ENCODE measurements at regions not wholly inside any gene's neighbourhood (a gene's known extent, or its start where the extent isn't known, plus 50 kb on each side); places are given as distances from the start of the nearest gene placed in this dataset.
A peak's percentile ranks its signal among the peaks of the same experiment; 100 is the strongest.

DNA sequence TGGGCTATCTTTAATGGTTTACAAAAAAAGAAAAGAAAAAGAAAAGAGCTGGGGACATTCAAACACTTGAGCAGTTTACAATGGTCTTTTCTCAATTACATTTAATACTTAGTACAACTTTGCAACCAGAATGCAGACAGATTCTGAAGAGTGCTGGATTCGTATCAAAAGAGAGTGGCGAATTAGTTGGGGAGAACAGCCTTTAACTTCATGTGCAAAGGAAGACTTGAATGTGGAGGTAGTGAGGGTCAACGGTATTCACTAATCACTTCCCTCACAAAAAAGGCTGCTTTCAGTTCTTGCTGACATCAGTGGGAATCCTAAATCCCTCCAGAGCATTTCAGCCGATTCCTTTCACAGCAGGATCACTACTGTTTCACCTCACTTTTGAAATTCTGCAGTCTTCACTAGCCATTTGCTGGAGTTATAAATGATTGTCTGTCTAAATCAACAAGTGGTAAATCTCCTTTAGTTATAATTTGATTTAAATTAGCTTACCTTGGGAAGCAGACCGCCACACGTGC lies 323.0 kb upstream of the SEMA6D start:
- TF ChIP-seq, protein P1, sequence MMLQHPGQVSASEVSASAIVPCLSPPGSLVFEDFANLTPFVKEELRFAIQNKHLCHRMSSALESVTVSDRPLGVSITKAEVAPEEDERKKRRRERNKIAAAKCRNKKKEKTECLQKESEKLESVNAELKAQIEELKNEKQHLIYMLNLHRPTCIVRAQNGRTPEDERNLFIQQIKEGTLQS (CRISPR knock-in tag; conservative IDR thresholded peaks at IDR 0.05): no peak
- TF ChIP-seq, protein P2, sequence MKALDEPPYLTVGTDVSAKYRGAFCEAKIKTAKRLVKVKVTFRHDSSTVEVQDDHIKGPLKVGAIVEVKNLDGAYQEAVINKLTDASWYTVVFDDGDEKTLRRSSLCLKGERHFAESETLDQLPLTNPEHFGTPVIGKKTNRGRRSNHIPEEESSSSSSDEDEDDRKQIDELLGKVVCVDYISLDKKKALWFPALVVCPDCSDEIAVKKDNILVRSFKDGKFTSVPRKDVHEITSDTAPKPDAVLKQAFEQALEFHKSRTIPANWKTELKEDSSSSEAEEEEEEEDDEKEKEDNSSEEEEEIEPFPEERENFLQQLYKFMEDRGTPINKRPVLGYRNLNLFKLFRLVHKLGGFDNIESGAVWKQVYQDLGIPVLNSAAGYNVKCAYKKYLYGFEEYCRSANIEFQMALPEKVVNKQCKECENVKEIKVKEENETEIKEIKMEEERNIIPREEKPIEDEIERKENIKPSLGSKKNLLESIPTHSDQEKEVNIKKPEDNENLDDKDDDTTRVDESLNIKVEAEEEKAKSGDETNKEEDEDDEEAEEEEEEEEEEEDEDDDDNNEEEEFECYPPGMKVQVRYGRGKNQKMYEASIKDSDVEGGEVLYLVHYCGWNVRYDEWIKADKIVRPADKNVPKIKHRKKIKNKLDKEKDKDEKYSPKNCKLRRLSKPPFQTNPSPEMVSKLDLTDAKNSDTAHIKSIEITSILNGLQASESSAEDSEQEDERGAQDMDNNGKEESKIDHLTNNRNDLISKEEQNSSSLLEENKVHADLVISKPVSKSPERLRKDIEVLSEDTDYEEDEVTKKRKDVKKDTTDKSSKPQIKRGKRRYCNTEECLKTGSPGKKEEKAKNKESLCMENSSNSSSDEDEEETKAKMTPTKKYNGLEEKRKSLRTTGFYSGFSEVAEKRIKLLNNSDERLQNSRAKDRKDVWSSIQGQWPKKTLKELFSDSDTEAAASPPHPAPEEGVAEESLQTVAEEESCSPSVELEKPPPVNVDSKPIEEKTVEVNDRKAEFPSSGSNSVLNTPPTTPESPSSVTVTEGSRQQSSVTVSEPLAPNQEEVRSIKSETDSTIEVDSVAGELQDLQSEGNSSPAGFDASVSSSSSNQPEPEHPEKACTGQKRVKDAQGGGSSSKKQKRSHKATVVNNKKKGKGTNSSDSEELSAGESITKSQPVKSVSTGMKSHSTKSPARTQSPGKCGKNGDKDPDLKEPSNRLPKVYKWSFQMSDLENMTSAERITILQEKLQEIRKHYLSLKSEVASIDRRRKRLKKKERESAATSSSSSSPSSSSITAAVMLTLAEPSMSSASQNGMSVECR (CRISPR knock-in tag; IDR thresholded peaks at IDR 0.05; ENCODE audit: borderline replicate concordance): no peak
- TF ChIP-seq CREB1 (CRISPR knock-in tag; IDR thresholded peaks at IDR 0.05) (no peak), EMX1 (CRISPR knock-in tag; IDR thresholded peaks at IDR 0.05) (no peak), FOXK1 (CRISPR knock-in tag; IDR thresholded peaks at IDR 0.05) (no peak), ZNF138 (CRISPR knock-in tag; conservative IDR thresholded peaks at IDR 0.05) (no peak), TEAD4 (CRISPR knock-in tag; IDR thresholded peaks at IDR 0.05) (no peak)
- no peak overlapping the region for H3K4me3 Mint-ChIP-seq
- no peak overlapping the region for H3K27ac Mint-ChIP-seq
- CTCF ChIA-PET: interaction anchor here (0.6 kb wide), 1 partner anchor 77 kb away, joined by 4 read pairs; no protein-coding TSS in a partner anchor
- ATAC-seq: peak; percentile 26; the same call in 1 of the 2 replicates
- POLR2A ChIA-PET: no interaction called here
- H3K36me3 Mint-ChIP-seq: no peaks in the 10 kb centered on the region
- no peaks in the 10 kb centered on the region for H3K9me3 Mint-ChIP-seq
- no peaks in the 10 kb centered on the region for H3K27me3 Mint-ChIP-seq (ENCODE audit: low read depth)
- DNase-seq (ENCODE audit: low spot score): no peak
- H3K4me1 Mint-ChIP-seq: peaks cover 39% of the 10 kb centered on the region

DNA sequence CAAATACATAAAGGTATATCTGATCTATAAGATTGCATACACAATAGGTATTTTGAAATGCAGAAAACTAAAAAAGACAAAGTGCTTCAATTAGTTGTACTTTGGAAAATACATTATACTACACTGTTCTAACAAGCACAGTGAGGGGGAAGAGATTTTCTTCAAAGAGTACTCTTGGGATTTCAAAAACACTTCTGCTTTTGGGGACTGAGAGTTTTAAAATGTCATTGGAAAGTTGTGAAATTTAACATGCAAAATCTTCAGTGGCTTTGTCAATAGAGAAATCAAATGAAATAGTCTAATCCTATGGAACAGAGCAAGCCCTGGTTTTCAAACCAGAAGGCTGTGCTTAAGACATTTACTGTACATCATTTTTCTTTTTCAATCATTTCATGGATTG lies 322.2 kb upstream of the SEMA6D start:
- no peak for ATAC-seq
- Mint-ChIP-seq H3K27ac (no peak overlapping the region), H3K4me1 (peaks cover 39% of the 10 kb centered on the region), H3K9me3 (no peaks in the 10 kb centered on the region), H3K27me3 (ENCODE audit: low read depth) (no peaks in the 10 kb centered on the region), H3K4me3 (no peak overlapping the region), H3K36me3 (no peaks in the 10 kb centered on the region)
- CTCF ChIA-PET: no interaction called here
- POLR2A ChIA-PET: no interaction called here
- no peak for TF ChIP-seq ETV6 (CRISPR knock-in tag; IDR thresholded peaks at IDR 0.05)
- TF ChIP-seq, protein P3, sequence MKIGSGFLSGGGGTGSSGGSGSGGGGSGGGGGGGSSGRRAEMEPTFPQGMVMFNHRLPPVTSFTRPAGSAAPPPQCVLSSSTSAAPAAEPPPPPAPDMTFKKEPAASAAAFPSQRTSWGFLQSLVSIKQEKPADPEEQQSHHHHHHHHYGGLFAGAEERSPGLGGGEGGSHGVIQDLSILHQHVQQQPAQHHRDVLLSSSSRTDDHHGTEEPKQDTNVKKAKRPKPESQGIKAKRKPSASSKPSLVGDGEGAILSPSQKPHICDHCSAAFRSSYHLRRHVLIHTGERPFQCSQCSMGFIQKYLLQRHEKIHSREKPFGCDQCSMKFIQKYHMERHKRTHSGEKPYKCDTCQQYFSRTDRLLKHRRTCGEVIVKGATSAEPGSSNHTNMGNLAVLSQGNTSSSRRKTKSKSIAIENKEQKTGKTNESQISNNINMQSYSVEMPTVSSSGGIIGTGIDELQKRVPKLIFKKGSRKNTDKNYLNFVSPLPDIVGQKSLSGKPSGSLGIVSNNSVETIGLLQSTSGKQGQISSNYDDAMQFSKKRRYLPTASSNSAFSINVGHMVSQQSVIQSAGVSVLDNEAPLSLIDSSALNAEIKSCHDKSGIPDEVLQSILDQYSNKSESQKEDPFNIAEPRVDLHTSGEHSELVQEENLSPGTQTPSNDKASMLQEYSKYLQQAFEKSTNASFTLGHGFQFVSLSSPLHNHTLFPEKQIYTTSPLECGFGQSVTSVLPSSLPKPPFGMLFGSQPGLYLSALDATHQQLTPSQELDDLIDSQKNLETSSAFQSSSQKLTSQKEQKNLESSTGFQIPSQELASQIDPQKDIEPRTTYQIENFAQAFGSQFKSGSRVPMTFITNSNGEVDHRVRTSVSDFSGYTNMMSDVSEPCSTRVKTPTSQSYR (CRISPR knock-in tag; IDR thresholded peaks at IDR 0.05): no peak
- no peak for TF ChIP-seq RORB (CRISPR knock-in tag; IDR thresholded peaks at IDR 0.05)
- no peak for TF ChIP-seq ZNF263 (CRISPR knock-in tag; IDR thresholded peaks at IDR 0.05; ENCODE audit: low read depth)
- no peak for TF ChIP-seq GRHL2 (CRISPR knock-in tag; IDR thresholded peaks at IDR 0.05; ENCODE audit: insufficient replicate concordance, severe bottlenecking)
- TF ChIP-seq PRRX2 (CRISPR knock-in tag; IDR thresholded peaks at IDR 0.05): no peak
- no peak for TF ChIP-seq NFYB (CRISPR knock-in tag; conservative IDR thresholded peaks at IDR 0.05; ENCODE audit: low read depth)
- no peak for TF ChIP-seq CBFB (CRISPR knock-in tag; IDR thresholded peaks at IDR 0.05; ENCODE audit: low read depth)
- no peak for TF ChIP-seq ZBTB21 (CRISPR knock-in tag; IDR thresholded peaks at IDR 0.05; ENCODE audit: borderline replicate concordance)
- no peak for TF ChIP-seq NR3C1 (CRISPR knock-in tag; conservative IDR thresholded peaks at IDR 0.05; ENCODE audit: low read depth)
- TF ChIP-seq CREM (CRISPR knock-in tag; IDR thresholded peaks at IDR 0.05): no peak
- TF ChIP-seq, protein P4, sequence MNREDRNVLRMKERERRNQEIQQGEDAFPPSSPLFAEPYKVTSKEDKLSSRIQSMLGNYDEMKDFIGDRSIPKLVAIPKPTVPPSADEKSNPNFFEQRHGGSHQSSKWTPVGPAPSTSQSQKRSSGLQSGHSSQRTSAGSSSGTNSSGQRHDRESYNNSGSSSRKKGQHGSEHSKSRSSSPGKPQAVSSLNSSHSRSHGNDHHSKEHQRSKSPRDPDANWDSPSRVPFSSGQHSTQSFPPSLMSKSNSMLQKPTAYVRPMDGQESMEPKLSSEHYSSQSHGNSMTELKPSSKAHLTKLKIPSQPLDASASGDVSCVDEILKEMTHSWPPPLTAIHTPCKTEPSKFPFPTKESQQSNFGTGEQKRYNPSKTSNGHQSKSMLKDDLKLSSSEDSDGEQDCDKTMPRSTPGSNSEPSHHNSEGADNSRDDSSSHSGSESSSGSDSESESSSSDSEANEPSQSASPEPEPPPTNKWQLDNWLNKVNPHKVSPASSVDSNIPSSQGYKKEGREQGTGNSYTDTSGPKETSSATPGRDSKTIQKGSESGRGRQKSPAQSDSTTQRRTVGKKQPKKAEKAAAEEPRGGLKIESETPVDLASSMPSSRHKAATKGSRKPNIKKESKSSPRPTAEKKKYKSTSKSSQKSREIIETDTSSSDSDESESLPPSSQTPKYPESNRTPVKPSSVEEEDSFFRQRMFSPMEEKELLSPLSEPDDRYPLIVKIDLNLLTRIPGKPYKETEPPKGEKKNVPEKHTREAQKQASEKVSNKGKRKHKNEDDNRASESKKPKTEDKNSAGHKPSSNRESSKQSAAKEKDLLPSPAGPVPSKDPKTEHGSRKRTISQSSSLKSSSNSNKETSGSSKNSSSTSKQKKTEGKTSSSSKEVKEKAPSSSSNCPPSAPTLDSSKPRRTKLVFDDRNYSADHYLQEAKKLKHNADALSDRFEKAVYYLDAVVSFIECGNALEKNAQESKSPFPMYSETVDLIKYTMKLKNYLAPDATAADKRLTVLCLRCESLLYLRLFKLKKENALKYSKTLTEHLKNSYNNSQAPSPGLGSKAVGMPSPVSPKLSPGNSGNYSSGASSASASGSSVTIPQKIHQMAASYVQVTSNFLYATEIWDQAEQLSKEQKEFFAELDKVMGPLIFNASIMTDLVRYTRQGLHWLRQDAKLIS (CRISPR knock-in tag; IDR thresholded peaks at IDR 0.05; ENCODE audit: borderline replicate concordance): no peak
- TF ChIP-seq KAT7 (CRISPR knock-in tag; IDR thresholded peaks at IDR 0.05; ENCODE audit: borderline replicate concordance): no peak
- DNase-seq (ENCODE audit: low spot score): no peak

All from WTC11 (cell line).